HL-60 (cell line): ENCODE measurements at regions not wholly inside any gene's neighbourhood (a gene's known extent, or its start where the extent isn't known, plus 50 kb on each side); places are given as distances from the start of the nearest gene placed in this dataset.

Source experiments
- DNase-seq, 2 experiments: peaks; one replicate each; pipeline ENCODE4 v3.0.0-alpha.2; 2010 to 2020; ENCODE audit warnings: low read depth in 1 of 2, low spot score in 1 of 2
- H3K27ac ChIP-seq: fragments of 250-450 bp; sonication (Bioruptor Pico); replicated peaks from 2 replicates; pipeline ENCODE4 v1.5.1; 2020; ENCODE audit warnings: mild to moderate bottlenecking, moderate library complexity
- H3K27me3 ChIP-seq: fragments of 250-450 bp; sonication (Bioruptor Pico); 2 replicates; pipeline ENCODE4 v1.5.1; 2021; ENCODE audit warnings: mild to moderate bottlenecking, moderate library complexity; ENCODE audit not compliant: insufficient read depth, poor library complexity, severe bottlenecking
- H3K4me3 ChIP-seq: replicated peaks from 2 replicates; pipeline ENCODE4 v1.5.1; 2011; ENCODE audit warnings: mild to moderate bottlenecking, control low read depth, low read length; ENCODE audit not compliant: insufficient read depth
- GABPA ChIP-seq: IDR thresholded peaks from 2 replicates; pipeline ENCODE4 v1.6.1; 2012; ENCODE audit warnings: low read depth
- POLR2AphosphoS5 ChIP-seq: IDR thresholded peaks from 2 replicates; pipeline ENCODE4 v1.6.1; 2012; ENCODE audit warnings: low read depth
- SPI1 ChIP-seq: IDR thresholded peaks from 2 replicates; pipeline ENCODE4 v1.6.1; 2012; ENCODE audit warnings: low read depth, mild to moderate bottlenecking, borderline replicate concordance
- TF ChIP-seq, protein P1 (sequence below): IDR thresholded peaks from one replicate; pipeline ENCODE4 v1.5.1; 2011; ENCODE audit warnings: low read length, control low read depth, inconsistent platforms; ENCODE audit not compliant: insufficient read depth
- TF ChIP-seq, protein P2 (sequence below): IDR thresholded peaks from 2 replicates; pipeline ENCODE4 v1.6.1; 2012; ENCODE audit warnings: low read depth; ENCODE audit not compliant: insufficient replicate concordance

DNA sequence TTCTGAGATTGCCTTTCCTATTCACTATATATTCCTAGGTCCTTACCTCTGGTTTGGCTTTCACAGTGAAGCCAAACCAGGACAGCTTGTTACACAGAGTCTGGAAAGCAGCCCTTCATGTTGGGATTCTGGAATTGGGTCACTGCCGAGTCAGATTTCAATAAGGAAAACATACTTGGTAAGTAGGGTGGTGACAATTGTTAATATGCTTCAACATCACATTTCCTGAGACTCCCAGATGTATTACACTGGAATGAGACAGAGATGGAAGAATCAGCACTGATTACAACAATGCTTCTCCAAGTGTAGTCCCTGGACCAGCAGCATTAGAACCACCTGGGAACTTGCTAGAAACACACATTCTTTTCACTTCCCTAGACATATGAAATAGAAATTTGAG is 268.9 kb upstream of the SEMA3C start:
- Histone ChIP-seq H3K27ac (no peak overlapping the region), H3K27me3 (peaks cover 3% of the 10 kb centered on the region), H3K4me3 (no peak overlapping the region)
- no peak for DNase-seq
- no peak for TF ChIP-seq POLR2AphosphoS5
- no peak for TF ChIP-seq GABPA
- TF ChIP-seq, protein P1, sequence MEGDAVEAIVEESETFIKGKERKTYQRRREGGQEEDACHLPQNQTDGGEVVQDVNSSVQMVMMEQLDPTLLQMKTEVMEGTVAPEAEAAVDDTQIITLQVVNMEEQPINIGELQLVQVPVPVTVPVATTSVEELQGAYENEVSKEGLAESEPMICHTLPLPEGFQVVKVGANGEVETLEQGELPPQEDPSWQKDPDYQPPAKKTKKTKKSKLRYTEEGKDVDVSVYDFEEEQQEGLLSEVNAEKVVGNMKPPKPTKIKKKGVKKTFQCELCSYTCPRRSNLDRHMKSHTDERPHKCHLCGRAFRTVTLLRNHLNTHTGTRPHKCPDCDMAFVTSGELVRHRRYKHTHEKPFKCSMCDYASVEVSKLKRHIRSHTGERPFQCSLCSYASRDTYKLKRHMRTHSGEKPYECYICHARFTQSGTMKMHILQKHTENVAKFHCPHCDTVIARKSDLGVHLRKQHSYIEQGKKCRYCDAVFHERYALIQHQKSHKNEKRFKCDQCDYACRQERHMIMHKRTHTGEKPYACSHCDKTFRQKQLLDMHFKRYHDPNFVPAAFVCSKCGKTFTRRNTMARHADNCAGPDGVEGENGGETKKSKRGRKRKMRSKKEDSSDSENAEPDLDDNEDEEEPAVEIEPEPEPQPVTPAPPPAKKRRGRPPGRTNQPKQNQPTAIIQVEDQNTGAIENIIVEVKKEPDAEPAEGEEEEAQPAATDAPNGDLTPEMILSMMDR: no peak
- no peak for TF ChIP-seq SPI1
- TF ChIP-seq, protein P2, sequence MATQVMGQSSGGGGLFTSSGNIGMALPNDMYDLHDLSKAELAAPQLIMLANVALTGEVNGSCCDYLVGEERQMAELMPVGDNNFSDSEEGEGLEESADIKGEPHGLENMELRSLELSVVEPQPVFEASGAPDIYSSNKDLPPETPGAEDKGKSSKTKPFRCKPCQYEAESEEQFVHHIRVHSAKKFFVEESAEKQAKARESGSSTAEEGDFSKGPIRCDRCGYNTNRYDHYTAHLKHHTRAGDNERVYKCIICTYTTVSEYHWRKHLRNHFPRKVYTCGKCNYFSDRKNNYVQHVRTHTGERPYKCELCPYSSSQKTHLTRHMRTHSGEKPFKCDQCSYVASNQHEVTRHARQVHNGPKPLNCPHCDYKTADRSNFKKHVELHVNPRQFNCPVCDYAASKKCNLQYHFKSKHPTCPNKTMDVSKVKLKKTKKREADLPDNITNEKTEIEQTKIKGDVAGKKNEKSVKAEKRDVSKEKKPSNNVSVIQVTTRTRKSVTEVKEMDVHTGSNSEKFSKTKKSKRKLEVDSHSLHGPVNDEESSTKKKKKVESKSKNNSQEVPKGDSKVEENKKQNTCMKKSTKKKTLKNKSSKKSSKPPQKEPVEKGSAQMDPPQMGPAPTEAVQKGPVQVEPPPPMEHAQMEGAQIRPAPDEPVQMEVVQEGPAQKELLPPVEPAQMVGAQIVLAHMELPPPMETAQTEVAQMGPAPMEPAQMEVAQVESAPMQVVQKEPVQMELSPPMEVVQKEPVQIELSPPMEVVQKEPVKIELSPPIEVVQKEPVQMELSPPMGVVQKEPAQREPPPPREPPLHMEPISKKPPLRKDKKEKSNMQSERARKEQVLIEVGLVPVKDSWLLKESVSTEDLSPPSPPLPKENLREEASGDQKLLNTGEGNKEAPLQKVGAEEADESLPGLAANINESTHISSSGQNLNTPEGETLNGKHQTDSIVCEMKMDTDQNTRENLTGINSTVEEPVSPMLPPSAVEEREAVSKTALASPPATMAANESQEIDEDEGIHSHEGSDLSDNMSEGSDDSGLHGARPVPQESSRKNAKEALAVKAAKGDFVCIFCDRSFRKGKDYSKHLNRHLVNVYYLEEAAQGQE: no peak

DNA sequence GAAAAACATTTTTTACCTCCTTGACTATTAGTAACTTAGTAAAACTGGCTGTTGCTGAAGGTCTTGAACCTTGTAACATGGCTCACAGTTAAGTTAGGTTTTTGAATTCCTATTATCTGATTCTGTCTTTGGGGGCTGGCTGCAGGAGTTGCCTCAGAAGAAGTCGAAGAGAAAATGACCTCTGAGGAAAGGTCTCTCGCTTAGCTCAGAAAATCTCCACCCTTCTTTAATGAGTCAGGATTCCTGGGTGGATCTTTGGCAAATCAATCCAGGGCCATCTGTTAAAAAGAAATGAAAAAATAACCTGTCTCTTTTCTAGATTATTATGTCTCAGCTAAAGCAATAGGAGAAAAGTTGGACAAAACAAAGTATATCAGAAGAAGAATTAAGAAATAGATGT is 267.8 kb upstream of the SEMA3C start:
- H3K27me3 ChIP-seq: peaks cover 3% of the 10 kb centered on the region
- no peak for DNase-seq
- no peak overlapping the region for H3K4me3 ChIP-seq
- no peak overlapping the region for H3K27ac ChIP-seq
- TF ChIP-seq, protein P2: no peak
- TF ChIP-seq SPI1 (no peak), GABPA (no peak), POLR2AphosphoS5 (no peak)
- TF ChIP-seq, protein P1: no peak

DNA sequence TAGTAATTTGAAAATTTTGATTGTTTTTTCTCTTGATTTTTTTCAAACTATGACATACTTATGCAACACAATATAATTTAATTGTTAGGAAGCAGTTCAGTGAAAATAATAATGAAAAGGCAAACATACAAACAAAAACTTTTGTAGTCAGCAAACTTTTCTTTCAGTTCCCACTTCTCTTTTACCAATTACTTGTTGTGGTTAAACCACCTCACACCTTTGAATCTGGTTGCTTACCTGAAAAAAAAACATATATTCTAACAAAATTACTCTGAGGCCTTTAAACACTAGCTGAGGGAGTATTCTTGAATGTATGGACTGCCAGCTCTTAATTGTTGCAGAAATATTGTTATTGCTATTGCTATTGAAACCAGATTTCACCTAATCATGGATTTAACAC is 266.2 kb upstream of the SEMA3C start:
- DNase-seq: no peak
- Histone ChIP-seq H3K4me3 (no peak overlapping the region), H3K27me3 (no peaks in the 10 kb centered on the region), H3K27ac (no peak overlapping the region)
- TF ChIP-seq GABPA (no peak), SPI1 (no peak), POLR2AphosphoS5 (no peak)
- TF ChIP-seq, protein P2: no peak
- TF ChIP-seq, protein P1: no peak
